Stimulated activated CD4-positive, alpha-beta T cell treated with anti-CD3 and anti-CD28 coated beads, Interleukin-1b, Interleukin-23, amount 100 ng/mL, for 48 hours (primary cell): ENCODE measurements at regions not wholly inside any gene's neighbourhood (a gene's known extent, or its start where the extent isn't known, plus 50 kb on each side); places are given as distances from the start of the nearest gene placed in this dataset.
"Not testable (repeated sequence)": the region's sequence is repeated elsewhere in the genome, so short reads cannot be mapped to it uniquely, and the experiment has no call there.

Experiments
- DNase-seq: peaks from one replicate; pipeline ENCODE4 v3.0.0-alpha.2; 2020

DNA sequence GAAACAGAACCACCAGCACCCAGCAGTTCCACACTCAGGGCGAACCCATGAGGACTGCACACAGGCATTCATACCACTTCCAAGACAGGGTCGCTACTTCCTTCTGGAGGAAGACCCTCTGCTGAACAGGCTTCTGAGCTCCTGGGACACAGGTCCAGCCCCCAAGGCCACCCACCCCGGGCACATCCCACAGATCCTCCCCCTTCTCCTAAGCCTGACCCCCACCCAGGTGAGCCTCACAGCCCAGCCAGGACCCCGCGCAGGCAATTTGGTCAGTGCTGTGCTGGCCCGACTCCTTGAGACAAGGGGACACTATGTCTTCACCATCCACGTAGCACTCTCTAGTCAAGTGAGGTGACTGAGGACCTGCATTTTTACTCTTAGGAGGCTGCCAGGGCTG, 5382.7 kb upstream of the TPTE start:
- DNase-seq, result not testable (repeated sequence)

DNA sequence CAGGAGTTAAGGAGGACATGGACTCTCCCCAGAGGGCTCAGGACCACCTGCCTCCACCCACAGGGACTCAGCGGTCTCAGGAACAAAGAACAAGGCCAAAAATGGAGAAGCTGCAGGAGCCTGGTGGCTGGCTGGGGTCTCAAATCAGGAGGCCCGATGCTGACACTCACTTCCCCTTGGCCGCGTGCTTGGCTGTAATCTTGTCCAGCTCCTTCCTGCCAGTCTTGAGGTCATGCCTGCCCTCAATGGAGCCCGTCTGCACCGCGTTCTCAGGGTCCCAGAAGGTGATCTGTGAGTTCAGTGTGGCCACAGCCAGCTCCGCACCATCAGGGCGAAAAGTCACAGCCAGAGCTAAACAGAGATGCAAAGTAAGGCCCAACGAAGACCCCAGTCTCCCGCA, 5381.9 kb upstream of the TPTE start:
- DNase-seq, result not testable (repeated sequence)

DNA sequence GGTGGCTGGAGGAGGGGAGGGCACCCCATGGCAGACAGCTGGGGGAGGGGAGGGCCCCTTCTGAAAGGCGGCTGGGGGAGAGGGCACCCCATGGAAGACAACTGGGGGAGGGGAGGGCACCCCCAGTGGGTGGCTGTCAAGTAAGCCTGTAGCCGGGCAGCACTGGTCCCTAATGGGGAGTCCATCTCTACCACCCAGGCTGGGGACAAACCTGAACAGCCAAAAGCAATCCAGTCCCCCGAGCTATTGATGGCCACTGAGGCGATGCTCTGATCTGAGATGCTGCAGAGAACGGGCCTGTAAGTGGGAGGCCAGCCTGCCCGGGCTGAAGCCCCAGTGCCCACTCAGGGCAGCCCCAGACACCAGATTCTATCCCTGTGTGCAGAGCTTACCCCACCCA, 5378.4 kb upstream of the TPTE start:
- DNase-seq, result not testable (repeated sequence)

DNA sequence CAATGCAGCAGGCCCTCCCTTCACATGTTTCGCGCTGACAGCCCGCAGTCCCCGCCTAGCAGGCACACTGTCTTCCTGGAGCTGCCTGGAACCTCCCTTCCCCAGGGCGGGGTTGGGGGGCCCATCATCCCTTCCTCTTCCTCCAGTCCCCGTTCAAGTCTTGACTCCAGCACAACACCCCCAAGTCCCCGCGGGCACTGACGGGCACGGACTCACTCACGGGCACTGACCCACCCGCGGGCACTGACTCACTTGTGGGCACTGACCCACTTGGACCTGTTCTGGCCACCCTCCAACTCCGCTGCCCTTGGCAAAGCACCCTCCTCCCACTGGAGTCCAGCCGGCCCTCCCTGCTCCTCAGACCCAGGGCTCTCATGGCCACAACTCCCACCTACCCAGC, 5376.7 kb upstream of the TPTE start:
- DNase-seq, result not testable (repeated sequence)

DNA sequence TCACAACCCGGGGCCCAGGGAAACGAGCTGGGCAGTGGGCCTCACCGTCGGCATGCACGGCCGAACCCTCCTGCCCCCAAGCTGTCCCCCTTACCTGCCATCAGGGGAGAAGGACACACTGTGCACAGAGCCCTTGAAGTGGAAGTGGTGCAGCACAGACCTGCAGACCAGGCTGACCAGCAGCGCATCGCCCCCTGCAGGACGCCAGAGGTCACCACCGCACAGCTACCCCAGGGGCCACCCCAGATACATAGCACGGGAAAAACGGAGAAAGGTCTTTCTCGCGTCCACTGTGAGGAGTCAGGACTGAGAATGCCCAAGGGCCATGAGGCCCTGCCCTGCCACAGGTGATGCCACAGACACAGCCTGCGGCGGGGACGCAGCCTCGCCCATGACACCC, 5373.7 kb upstream of the TPTE start:
- not testable (repeated sequence) for DNase-seq

DNA sequence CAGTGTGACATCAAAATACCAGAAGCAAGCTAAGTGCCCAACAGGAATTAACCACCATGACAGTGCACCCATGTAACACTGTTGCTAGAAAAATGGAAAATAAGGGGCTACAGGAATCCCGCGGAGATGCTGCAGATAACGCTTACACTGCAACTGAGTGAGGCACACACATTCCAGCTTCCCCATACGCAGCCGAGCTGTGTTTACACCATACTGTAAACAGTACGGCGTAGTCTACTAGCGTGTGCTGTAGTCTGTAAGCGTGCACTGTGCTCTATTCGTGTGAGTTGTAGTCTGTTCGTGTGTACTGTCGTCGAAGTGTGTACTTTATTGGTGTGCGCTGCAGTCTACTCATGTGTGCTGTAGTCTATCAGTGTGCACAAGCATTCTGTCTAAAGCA, 5372.2 kb upstream of the TPTE start:
- DNase-seq, result not testable (repeated sequence)

DNA sequence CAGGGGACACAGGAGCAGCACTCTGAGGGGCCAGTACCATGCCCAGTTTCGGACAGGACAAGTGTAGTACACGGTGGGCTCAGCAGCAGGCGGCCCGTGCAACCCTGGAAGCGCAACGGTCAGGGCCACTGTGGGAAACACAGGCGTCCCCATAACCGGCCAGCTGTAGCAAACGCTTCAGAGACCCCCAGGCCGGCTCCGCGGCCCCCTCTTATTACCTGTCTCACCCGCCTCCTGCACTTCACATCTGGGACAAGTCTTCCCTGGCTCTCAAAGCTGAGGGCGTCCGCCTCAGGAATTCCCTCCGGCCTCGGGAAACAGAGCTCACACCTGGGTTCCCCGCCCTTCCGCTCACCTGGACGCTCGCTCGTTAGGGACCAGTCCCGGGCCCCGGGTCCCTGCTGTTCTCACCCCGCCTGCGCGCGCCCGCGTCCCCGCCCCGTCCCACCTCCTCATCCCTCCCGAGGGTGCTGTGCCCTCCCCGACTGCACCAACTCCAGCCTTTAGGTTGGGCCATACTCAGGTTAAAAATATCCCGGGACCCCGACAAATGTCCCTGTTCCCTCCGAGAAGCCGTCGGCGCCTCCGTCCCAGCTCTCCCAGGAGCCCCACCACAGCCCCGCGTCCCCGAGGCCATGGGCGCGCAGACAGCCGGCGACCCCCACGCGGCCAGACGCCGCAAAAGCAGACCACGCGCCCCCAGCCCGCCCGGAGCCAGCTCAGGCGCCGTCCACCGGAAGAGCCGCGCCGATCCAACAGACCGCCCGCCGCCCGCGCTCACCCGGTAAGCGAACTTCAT, 5367.3 kb upstream of the TPTE start:
- not testable (repeated sequence) for DNase-seq

DNA sequence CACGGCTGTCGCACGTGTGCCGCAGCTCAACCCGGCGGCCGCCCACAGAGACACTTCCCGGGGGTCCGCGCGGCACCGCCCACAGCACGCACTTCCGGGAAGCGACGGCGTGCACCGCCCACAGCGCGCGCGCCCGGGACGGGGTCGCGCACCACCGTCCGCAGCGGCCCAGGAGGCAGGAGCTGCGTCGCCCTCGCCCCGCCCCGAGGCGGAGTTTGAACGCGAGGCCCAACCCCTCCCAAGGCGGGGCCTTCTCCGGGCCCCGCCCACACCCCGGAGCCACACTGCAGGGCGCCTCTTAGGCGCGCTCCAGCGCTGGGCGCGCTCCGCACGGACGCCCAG, 5366.8 kb upstream of the TPTE start:
- peak; percentile 88 for DNase-seq

DNA sequence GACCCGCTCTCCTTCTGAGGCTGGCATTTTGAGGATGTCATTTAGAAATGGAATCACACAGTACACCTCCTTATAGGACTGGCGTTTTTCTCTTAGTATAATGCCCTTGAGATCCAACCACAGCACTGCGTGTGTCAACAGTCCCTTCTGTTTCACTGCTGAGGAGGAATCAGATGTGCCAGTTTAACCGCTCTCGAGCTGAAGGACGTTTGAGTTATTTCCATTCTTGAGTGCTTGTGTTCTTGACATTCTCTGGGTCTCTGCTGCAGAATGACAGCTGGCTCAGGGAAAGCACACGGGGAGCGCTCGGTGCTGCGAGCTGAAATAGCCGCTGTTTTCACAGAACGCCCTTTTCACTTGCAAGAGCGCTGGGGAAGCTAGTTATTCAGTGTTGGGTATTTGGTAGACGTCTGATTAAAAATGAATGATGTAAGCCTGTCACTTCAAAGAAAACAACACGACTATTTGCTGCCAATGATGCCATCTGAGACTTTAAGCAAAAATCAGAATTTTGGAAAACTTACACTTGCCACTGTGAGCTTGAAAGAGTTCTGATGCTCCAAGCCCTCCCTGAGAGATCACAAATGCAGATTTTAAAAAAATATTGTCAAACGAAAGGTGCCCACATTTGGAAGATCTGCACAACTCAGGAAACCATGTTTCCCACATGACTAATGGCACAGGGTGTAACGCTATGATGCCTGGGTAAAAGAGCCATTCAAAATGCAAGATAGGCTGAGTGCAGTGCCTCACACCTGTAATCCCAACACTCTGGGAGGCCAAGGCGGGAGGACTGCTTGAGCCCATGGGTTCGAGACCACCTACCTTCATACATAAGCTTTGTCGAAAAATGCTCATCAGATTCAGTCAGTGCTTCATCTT, 5358.4 kb upstream of the TPTE start:
- DNase-seq, result not testable (repeated sequence)

DNA sequence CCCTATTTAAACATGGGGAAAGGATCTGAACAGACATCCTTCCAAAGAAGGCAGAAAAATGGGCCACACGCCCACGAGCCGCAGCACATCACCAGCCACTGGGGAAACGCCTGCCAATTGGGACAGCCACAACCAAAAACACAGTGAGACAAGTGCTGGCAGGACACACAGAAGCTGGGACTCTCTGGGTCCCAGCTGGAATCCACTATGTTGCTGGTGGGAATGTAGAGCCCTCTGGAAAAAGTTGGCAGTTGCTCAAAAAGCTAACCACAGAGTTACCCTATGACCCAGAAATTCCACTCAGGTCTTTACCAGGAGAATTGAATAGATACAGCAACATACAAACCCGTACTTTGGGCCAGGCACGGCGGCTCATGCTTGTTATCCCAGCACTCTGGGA, 5355.6 kb upstream of the TPTE start:
- not testable (repeated sequence) for DNase-seq
